ENCODE measurements at regions not wholly inside any gene's neighbourhood (a gene's known extent, or its start where the extent isn't known, plus 50 kb on each side); places are given as distances from the start of the nearest gene placed in this dataset.

GRCh38 chr14:81727218-81727617 is 193.6 kb upstream of the SEL1L start:
- no peaks in the 10 kb centered on the region for H3K27me3 ChIP-seq (replicated peaks; ENCODE audit: control insufficient read depth, insufficient read depth, low read length)
- no peak for TF ChIP-seq CTCF (IDR thresholded peaks at IDR 0.05; ENCODE audit: insufficient read depth, low read length, poor library complexity, severe bottlenecking)
- no peaks in the 10 kb centered on the region for H3K36me3 ChIP-seq (ENCODE audit: control insufficient read depth, insufficient read depth, low read length)
- no peak for DNase-seq (ENCODE audit: extremely low read depth, insufficient read length)
- no peak overlapping the region for H3K4me3 ChIP-seq (replicated peaks; ENCODE audit: low read depth, low read length)

- no peaks in the 10 kb centered on the region for H3K36me3 ChIP-seq (ENCODE audit: control insufficient read depth, insufficient read depth, low read length)
- DNase-seq (ENCODE audit: extremely low read depth, insufficient read length) = no peak
- H3K4me3 ChIP-seq (replicated peaks; ENCODE audit: low read depth, low read length) = no peak overlapping the region
- H3K27me3 ChIP-seq (replicated peaks; ENCODE audit: control insufficient read depth, insufficient read depth, low read length) = no peaks in the 10 kb centered on the region
- TF ChIP-seq CTCF (IDR thresholded peaks at IDR 0.05; ENCODE audit: insufficient read depth, low read length, poor library complexity, severe bottlenecking) = no peak
These were observed 194.8 kb upstream of the SEL1L start for GRCh38 chr14:81728447-81728846.

- Histone ChIP-seq H3K36me3 (ENCODE audit: control insufficient read depth, insufficient read depth, low read length) (no peaks in the 10 kb centered on the region), H3K27me3 (replicated peaks; ENCODE audit: control insufficient read depth, insufficient read depth, low read length) (no peaks in the 10 kb centered on the region), H3K4me3 (replicated peaks; ENCODE audit: low read depth, low read length) (no peak overlapping the region)
- TF ChIP-seq CTCF (IDR thresholded peaks at IDR 0.05; ENCODE audit: insufficient read depth, low read length, poor library complexity, severe bottlenecking) = no peak
- DNase-seq (ENCODE audit: extremely low read depth, insufficient read length) = no peak
These were observed 196.0 kb upstream of the SEL1L start for GRCh38 chr14:81729622-81730021.

GRCh38 chr14:81737938-81738337 is 204.3 kb upstream of the SEL1L start:
- H3K36me3 ChIP-seq (ENCODE audit: control insufficient read depth, insufficient read depth, low read length) = no peaks in the 10 kb centered on the region
- H3K4me3 ChIP-seq (replicated peaks; ENCODE audit: low read depth, low read length) = no peak overlapping the region
- DNase-seq (ENCODE audit: extremely low read depth, insufficient read length) = no peak
- TF ChIP-seq CTCF (IDR thresholded peaks at IDR 0.05; ENCODE audit: insufficient read depth, low read length, poor library complexity, severe bottlenecking) = no peak
- no peaks in the 10 kb centered on the region for H3K27me3 ChIP-seq (replicated peaks; ENCODE audit: control insufficient read depth, insufficient read depth, low read length)

GRCh38 chr14:81738946-81739659 is 205.4 kb upstream of the SEL1L start:
- no peak for DNase-seq (ENCODE audit: extremely low read depth, insufficient read length)
- Histone ChIP-seq H3K27me3 (replicated peaks; ENCODE audit: control insufficient read depth, insufficient read depth, low read length) (no peaks in the 10 kb centered on the region), H3K4me3 (replicated peaks; ENCODE audit: low read depth, low read length) (no peak overlapping the region), H3K36me3 (ENCODE audit: control insufficient read depth, insufficient read depth, low read length) (no peaks in the 10 kb centered on the region)
- no peak for TF ChIP-seq CTCF (IDR thresholded peaks at IDR 0.05; ENCODE audit: insufficient read depth, low read length, poor library complexity, severe bottlenecking)

GRCh38 chr14:81743605-81744004 is 210.0 kb upstream of the SEL1L start:
- Histone ChIP-seq H3K36me3 (ENCODE audit: control insufficient read depth, insufficient read depth, low read length) (no peaks in the 10 kb centered on the region), H3K27me3 (replicated peaks; ENCODE audit: control insufficient read depth, insufficient read depth, low read length) (no peaks in the 10 kb centered on the region), H3K4me3 (replicated peaks; ENCODE audit: low read depth, low read length) (no peak overlapping the region)
- no peak for TF ChIP-seq CTCF (IDR thresholded peaks at IDR 0.05; ENCODE audit: insufficient read depth, low read length, poor library complexity, severe bottlenecking)
- no peak for DNase-seq (ENCODE audit: extremely low read depth, insufficient read length)
